ENCODE measurements at regions not wholly inside any gene's neighbourhood (a gene's known extent, or its start where the extent isn't known, plus 50 kb on each side); places are given as distances from the start of the nearest gene placed in this dataset.

GRCh38 chr5:14983666-14984441, 112.3 kb upstream of the ANKH start:
- no peak for ATAC-seq (ENCODE audit: low FRiP score)
- H3K9me3 ChIP-seq (ENCODE audit: control insufficient read depth, low read length), result no peaks in the 10 kb centered on the region
- no peak for DNase-seq
- intact Hi-C loops (cut with DNase I), result no loop called here
- H3K27me3 ChIP-seq (ENCODE audit: control insufficient read depth in 1 of 2, insufficient read depth in 2 of 2, low read length in 1 of 2), result peaks cover 0 to 1% of the 10 kb centered on the region in 2 donors
- WGBS, 2 donors, result 77 to 84% methylated on average over 6 of the region's 6 CpGs
- H3K27ac ChIP-seq (ENCODE audit: low read depth in 1 of 2, low read length in 2 of 2), result no peak overlapping the region
- no peak overlapping the region for H3K4me3 ChIP-seq (ENCODE audit: low read length in 2 of 2)
- H3K36me3 ChIP-seq (ENCODE audit: control insufficient read depth in 1 of 2, insufficient read depth in 2 of 2, low read length in 1 of 2), result no peaks in the 10 kb centered on the region
- peaks cover 0 to 2% of the 10 kb centered on the region in 2 donors for H3K4me1 ChIP-seq (ENCODE audit: control insufficient read depth in 1 of 2, insufficient read depth in 2 of 2, low read length in 2 of 2)

- Histone ChIP-seq H3K27me3 (ENCODE audit: control insufficient read depth in 1 of 2, insufficient read depth in 2 of 2, low read length in 1 of 2) (peaks cover 0 to 1% of the 10 kb centered on the region in 2 donors), H3K4me1 (ENCODE audit: control insufficient read depth in 1 of 2, insufficient read depth in 2 of 2, low read length in 2 of 2) (peaks cover 0 to 2% of the 10 kb centered on the region in 2 donors), H3K36me3 (ENCODE audit: control insufficient read depth in 1 of 2, insufficient read depth in 2 of 2, low read length in 1 of 2) (no peaks in the 10 kb centered on the region), H3K27ac (ENCODE audit: low read depth in 1 of 2, low read length in 2 of 2) (no peak overlapping the region), H3K9me3 (ENCODE audit: control insufficient read depth, low read length) (peaks cover 2% of the 10 kb centered on the region), H3K4me3 (ENCODE audit: low read length in 2 of 2) (no peak overlapping the region)
- intact Hi-C loops (cut with DNase I), result no loop called here
- WGBS, 2 donors, result 78 to 87% methylated on average over 2 of the region's 2 CpGs
- no peak for DNase-seq
- ATAC-seq (ENCODE audit: low FRiP score), result no peak
Measured at GRCh38 chr5:14980698-14981097, 109.1 kb upstream of the ANKH start.

GRCh38 chr5:14977058-14977685, 105.6 kb upstream of the ANKH start:
- Histone ChIP-seq H3K4me1 (ENCODE audit: control insufficient read depth in 1 of 2, insufficient read depth in 2 of 2, low read length in 2 of 2) (peaks cover 0 to 2% of the 10 kb centered on the region in 2 donors), H3K27ac (ENCODE audit: low read depth in 1 of 2, low read length in 2 of 2) (no peak overlapping the region), H3K27me3 (ENCODE audit: control insufficient read depth in 1 of 2, insufficient read depth in 2 of 2, low read length in 1 of 2) (peaks cover 0 to 1% of the 10 kb centered on the region in 2 donors), H3K9me3 (ENCODE audit: control insufficient read depth, low read length) (peaks cover 2% of the 10 kb centered on the region), H3K36me3 (ENCODE audit: control insufficient read depth in 1 of 2, insufficient read depth in 2 of 2, low read length in 1 of 2) (no peaks in the 10 kb centered on the region), H3K4me3 (ENCODE audit: low read length in 2 of 2) (no peak overlapping the region)
- DNase-seq (no peak), ATAC-seq (ENCODE audit: low FRiP score) (no peak)
- intact Hi-C loops (cut with DNase I), result no loop called here
- 80 to 84% methylated on average over 2 of the region's 2 CpGs for WGBS, 2 donors

- Histone ChIP-seq H3K36me3 (ENCODE audit: control insufficient read depth in 1 of 2, insufficient read depth in 2 of 2, low read length in 1 of 2) (no peaks in the 10 kb centered on the region), H3K4me3 (ENCODE audit: low read length in 2 of 2) (no peak overlapping the region), H3K27ac (ENCODE audit: low read depth in 1 of 2, low read length in 2 of 2) (no peak overlapping the region), H3K4me1 (ENCODE audit: control insufficient read depth in 1 of 2, insufficient read depth in 2 of 2, low read length in 2 of 2) (peaks cover 0 to 2% of the 10 kb centered on the region in 2 donors), H3K27me3 (ENCODE audit: control insufficient read depth in 1 of 2, insufficient read depth in 2 of 2, low read length in 1 of 2) (peaks cover 0 to 1% of the 10 kb centered on the region in 2 donors), H3K9me3 (ENCODE audit: control insufficient read depth, low read length) (peaks cover 2% of the 10 kb centered on the region)
- 71 to 77% methylated on average over 7 of the region's 7 CpGs for WGBS, 2 donors
- intact Hi-C loops (cut with DNase I), result no loop called here
- DNase-seq (no peak), ATAC-seq (ENCODE audit: low FRiP score) (no peak)
Measured at GRCh38 chr5:14976486-14976885, 104.9 kb upstream of the ANKH start.

- Histone ChIP-seq H3K27me3 (ENCODE audit: control insufficient read depth in 1 of 2, insufficient read depth in 2 of 2, low read length in 1 of 2) (peaks cover 0 to 3% of the 10 kb centered on the region in 2 donors), H3K4me1 (ENCODE audit: control insufficient read depth in 1 of 2, insufficient read depth in 2 of 2, low read length in 2 of 2) (no peaks in the 10 kb centered on the region), H3K4me3 (ENCODE audit: low read length in 2 of 2) (no peak overlapping the region), H3K36me3 (ENCODE audit: control insufficient read depth in 1 of 2, insufficient read depth in 2 of 2, low read length in 1 of 2) (no peaks in the 10 kb centered on the region), H3K27ac (ENCODE audit: low read depth in 1 of 2, low read length in 2 of 2) (no peak overlapping the region), H3K9me3 (ENCODE audit: control insufficient read depth, low read length) (no peaks in the 10 kb centered on the region)
- DNase-seq (no peak), ATAC-seq (ENCODE audit: low FRiP score) (no peak)
- intact Hi-C loops (cut with DNase I), result no loop called here
- 96 to 98% methylated on average over 3 of the region's 3 CpGs for WGBS, 2 donors
Measured at GRCh38 chr5:14971873-14972272, 100.3 kb upstream of the ANKH start.

GRCh38 chr5:14968796-14969195, 97.2 kb upstream of the ANKH start:
- Histone ChIP-seq H3K27me3 (ENCODE audit: control insufficient read depth in 1 of 2, insufficient read depth in 2 of 2, low read length in 1 of 2) (peaks cover 0 to 2% of the 10 kb centered on the region in 2 donors), H3K4me3 (ENCODE audit: low read length in 2 of 2) (no peak overlapping the region), H3K27ac (ENCODE audit: low read depth in 1 of 2, low read length in 2 of 2) (no peak overlapping the region), H3K9me3 (ENCODE audit: control insufficient read depth, low read length) (no peaks in the 10 kb centered on the region), H3K4me1 (ENCODE audit: control insufficient read depth in 1 of 2, insufficient read depth in 2 of 2, low read length in 2 of 2) (no peaks in the 10 kb centered on the region), H3K36me3 (ENCODE audit: control insufficient read depth in 1 of 2, insufficient read depth in 2 of 2, low read length in 1 of 2) (no peaks in the 10 kb centered on the region)
- DNase-seq, result no peak
- no peak for ATAC-seq (ENCODE audit: low FRiP score)
- intact Hi-C loops (cut with DNase I), result no loop called here

GRCh38 chr5:14967166-14967565, 95.6 kb upstream of the ANKH start:
- no peaks in the 10 kb centered on the region for H3K9me3 ChIP-seq (ENCODE audit: control insufficient read depth, low read length)
- ATAC-seq (ENCODE audit: low FRiP score), result no peak
- no peak overlapping the region for H3K4me3 ChIP-seq (ENCODE audit: low read length in 2 of 2)
- no peaks in the 10 kb centered on the region for H3K36me3 ChIP-seq (ENCODE audit: control insufficient read depth in 1 of 2, insufficient read depth in 2 of 2, low read length in 1 of 2)
- peaks cover 0 to 2% of the 10 kb centered on the region in 2 donors for H3K27me3 ChIP-seq (ENCODE audit: control insufficient read depth in 1 of 2, insufficient read depth in 2 of 2, low read length in 1 of 2)
- no peak overlapping the region for H3K27ac ChIP-seq (ENCODE audit: low read depth in 1 of 2, low read length in 2 of 2)
- DNase-seq, result no peak
- intact Hi-C loops (cut with DNase I), result no loop called here
- no peaks in the 10 kb centered on the region for H3K4me1 ChIP-seq (ENCODE audit: control insufficient read depth in 1 of 2, insufficient read depth in 2 of 2, low read length in 2 of 2)
- 83 to 86% methylated on average over 6 of the region's 6 CpGs for WGBS, 2 donors

GRCh38 chr5:14965815-14966214, 94.2 kb upstream of the ANKH start:
- Histone ChIP-seq H3K9me3 (ENCODE audit: control insufficient read depth, low read length) (no peaks in the 10 kb centered on the region), H3K36me3 (ENCODE audit: control insufficient read depth in 1 of 2, insufficient read depth in 2 of 2, low read length in 1 of 2) (no peaks in the 10 kb centered on the region), H3K27me3 (ENCODE audit: control insufficient read depth in 1 of 2, insufficient read depth in 2 of 2, low read length in 1 of 2) (peaks cover 0 to 2% of the 10 kb centered on the region in 2 donors), H3K27ac (ENCODE audit: low read depth in 1 of 2, low read length in 2 of 2) (no peak overlapping the region), H3K4me3 (ENCODE audit: low read length in 2 of 2) (no peak overlapping the region), H3K4me1 (ENCODE audit: control insufficient read depth in 1 of 2, insufficient read depth in 2 of 2, low read length in 2 of 2) (no peaks in the 10 kb centered on the region)
- intact Hi-C loops (cut with DNase I), result no loop called here
- ATAC-seq (ENCODE audit: low FRiP score), result no peak
- DNase-seq, result no peak
- 60 to 65% methylated on average over 1 of the region's 1 CpG for WGBS, 2 donors

- no peaks in the 10 kb centered on the region for H3K9me3 ChIP-seq (ENCODE audit: control insufficient read depth, low read length)
- H3K27me3 ChIP-seq (ENCODE audit: control insufficient read depth in 1 of 2, insufficient read depth in 2 of 2, low read length in 1 of 2), result no peaks in the 10 kb centered on the region
- H3K27ac ChIP-seq (ENCODE audit: low read depth in 1 of 2, low read length in 2 of 2), result no peak overlapping the region
- H3K4me3 ChIP-seq (ENCODE audit: low read length in 2 of 2), result no peak overlapping the region
- intact Hi-C loops (cut with DNase I), result no loop called here
- ATAC-seq (ENCODE audit: low FRiP score), result no peak
- no peaks in the 10 kb centered on the region for H3K36me3 ChIP-seq (ENCODE audit: control insufficient read depth in 1 of 2, insufficient read depth in 2 of 2, low read length in 1 of 2)
- H3K4me1 ChIP-seq (ENCODE audit: control insufficient read depth in 1 of 2, insufficient read depth in 2 of 2, low read length in 2 of 2), result no peaks in the 10 kb centered on the region
- 85 to 86% methylated on average over 2 of the region's 2 CpGs for WGBS, 2 donors
- DNase-seq, result no peak
Measured at GRCh38 chr5:14962604-14963003, 91.0 kb upstream of the ANKH start.
